HG03457 (cell line): ENCODE measurements at regions not wholly inside any gene's neighbourhood (a gene's known extent, or its start where the extent isn't known, plus 50 kb on each side); places are given as distances from the start of the nearest gene placed in this dataset.

ENCODE experiments used
- ATAC-seq: cut with Tn5 transposase; IDR thresholded peaks from one replicate; pipeline ENCODE4 v1.9.1; 2021; ENCODE audit warnings: moderate number of reproducible peaks; ENCODE audit not compliant: unreplicated experiment

- ATAC-seq, result no peak
These were observed 105.0 kb upstream of the ALDH1B1 start for GRCh38 chr9:38287420-38287985.

DNA sequence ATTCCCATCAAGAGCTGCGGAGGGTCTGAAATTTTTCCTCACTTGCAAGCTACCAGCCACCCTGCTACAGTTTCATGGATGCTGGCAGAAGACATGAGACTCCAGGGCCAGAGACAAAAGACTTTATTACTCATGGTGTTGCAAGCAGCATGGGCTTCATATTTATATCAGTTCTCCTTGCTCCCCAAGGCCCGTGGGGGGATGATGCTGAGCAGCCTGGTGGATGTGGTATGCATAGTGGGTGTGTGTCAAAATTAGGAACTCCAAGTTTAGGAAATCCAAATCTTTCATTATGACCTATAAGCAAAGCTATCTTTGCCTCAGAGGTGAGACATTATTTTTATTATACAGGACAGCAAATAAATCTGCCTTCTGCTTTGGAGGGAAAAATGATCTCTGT lies 105.7 kb upstream of the ALDH1B1 start:
- ATAC-seq, result no peak

GRCh38 chr9:38286357-38286756 lies 106.1 kb upstream of the ALDH1B1 start:
- ATAC-seq, result no peak

GRCh38 chr9:38285236-38285635 lies 107.3 kb upstream of the ALDH1B1 start:
- ATAC-seq, result no peak

GRCh38 chr9:38284588-38285051 lies 107.9 kb upstream of the ALDH1B1 start:
- no peak for ATAC-seq

- ATAC-seq, result no peak
These were observed 108.4 kb upstream of the ALDH1B1 start for GRCh38 chr9:38284039-38284575.

DNA sequence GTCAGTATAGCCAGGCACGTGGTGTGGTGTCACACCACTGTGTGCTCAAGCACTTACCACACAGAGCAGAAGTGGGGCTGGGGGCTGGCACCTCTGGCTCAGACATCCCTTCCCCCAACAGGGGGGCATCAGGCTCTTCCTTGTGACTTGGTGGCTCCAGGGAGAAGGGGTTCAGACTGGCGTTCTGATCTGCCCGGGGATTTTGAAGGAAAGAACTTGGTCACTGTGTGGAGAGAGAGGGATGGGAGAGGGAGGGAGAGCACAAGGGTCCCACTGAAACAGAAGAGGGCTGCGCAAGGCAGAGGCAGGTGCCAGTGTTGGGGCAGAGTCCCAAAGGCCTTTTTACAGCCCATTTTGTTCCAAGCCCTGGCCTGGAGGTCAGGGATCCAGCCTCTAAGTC lies 109.7 kb upstream of the ALDH1B1 start:
- no peak for ATAC-seq

DNA sequence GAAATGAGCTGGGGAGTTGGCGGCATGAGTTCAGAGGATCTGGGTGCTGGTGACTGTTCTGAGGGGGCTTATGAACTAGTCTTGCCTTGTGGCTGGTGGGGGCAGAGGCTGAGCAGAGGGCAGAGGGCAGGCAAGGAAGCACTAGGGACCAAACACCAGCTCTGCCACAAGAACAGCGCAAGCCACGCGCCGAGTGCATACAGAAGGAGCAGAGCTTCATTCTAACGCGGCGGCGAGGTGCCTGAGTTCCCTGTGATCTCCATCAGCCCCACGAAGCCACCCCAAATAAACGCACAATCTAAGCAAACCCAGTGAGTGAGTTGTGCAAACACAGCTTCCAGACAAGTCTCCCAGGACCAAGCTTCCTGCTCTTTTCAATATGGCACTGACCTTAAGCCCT lies 110.6 kb upstream of the ALDH1B1 start:
- ATAC-seq, result no peak

GRCh38 chr9:38281196-38281595 lies 111.3 kb upstream of the ALDH1B1 start:
- no peak for ATAC-seq

- no peak for ATAC-seq
These were observed 112.2 kb upstream of the ALDH1B1 start for GRCh38 chr9:38280251-38280800.

- ATAC-seq, result no peak
These were observed 113.4 kb upstream of the ALDH1B1 start for GRCh38 chr9:38278931-38279679.

GRCh38 chr9:38278457-38278856 lies 114.0 kb upstream of the ALDH1B1 start:
- ATAC-seq, result no peak

DNA sequence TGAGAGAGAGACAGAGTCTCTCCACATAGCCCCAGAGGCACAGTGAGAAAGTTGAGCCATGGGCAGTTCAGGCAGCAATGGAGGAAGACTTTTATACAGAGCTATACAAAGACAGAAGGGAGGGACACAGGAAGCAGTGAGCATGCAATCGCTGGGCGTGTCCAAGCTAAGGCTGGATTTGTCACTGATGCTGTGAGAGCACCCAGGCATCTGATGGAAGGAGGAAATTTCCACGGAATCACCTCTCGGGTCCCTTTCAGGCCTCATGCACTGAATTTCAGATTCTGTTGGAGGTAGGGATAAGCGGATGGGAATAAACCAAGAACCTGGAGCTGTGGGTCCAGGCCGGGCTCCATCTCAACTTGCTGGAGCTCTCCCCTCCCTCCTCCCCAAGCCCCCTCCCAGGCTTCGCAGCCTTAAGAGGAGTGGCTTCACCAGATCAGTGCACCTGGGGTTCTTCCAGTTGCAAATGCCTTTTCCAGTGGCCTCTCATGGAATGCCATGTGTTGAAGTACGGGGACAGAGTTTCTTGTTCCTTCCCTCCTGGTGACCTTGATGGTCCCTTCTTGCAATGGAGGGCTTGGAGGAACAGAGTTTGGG lies 114.8 kb upstream of the ALDH1B1 start:
- no peak for ATAC-seq

DNA sequence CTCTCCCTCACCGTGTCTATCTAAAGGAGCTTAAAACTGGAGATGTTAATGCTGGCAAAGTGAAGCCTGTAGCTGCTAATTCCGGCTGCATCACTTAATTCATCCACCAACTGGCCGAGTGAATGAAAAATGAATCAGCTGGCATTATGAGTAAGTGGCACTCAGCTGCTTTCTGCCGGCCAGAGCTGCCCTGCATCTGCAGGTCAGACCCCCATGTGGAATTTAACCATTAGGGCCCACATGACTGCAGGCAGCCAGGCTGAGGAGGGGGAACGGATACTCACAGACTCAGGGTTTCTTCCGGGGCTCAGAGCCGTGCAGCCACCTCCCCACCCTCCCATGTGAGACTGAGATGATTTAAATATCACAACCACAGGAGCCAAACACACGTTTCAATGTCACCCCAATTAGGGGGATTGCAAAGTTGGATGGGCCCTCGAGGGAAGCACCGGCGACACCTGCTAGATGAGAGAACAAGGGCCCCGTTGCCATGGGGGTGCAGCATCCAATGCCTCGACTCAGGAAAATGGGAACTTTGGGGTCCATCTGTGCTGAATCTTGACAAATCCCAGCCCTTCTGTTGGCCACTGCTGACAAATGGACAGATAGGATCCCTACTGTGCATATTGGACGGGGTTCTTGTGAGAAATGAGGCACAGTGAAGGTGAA lies 115.6 kb upstream of the ALDH1B1 start:
- no peak for ATAC-seq

DNA sequence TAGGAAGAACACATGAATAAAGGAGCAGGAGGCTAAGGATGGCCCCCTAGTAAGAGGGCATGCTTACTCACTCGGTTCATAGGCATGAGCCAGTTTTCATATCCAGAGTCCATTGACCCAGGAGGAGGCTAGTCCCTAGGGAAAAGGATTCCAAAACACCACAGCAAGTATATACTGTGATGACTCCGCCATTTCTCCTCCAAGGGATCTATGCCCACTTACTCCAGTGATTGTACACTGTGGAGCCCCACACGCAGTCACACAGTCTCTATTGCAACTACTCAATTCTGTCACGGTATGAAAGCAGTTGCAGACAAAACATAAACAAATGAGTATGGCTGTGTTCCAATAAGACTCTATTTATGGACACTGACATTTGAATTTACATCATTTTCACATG lies 117.7 kb upstream of the ALDH1B1 start:
- no peak for ATAC-seq

DNA sequence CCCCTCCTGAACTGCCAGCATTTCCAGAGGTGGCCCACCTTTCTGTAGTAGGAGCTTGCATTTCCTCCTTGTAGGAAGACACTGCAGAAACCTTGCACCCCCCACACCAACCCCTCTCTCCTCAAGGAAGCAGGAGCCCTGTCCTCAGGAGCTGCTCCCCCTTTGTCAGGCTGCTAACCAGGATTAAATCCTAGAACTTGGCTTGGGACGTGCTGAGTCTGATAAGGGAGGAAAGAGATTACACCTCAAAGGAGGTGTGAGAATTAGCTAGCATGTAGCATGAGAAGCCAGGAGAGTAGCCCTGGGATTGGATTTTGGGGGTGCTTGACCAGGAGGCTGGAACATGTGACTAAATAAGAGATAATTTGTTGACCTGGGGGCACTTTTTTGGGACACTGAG lies 119.8 kb upstream of the ALDH1B1 start:
- ATAC-seq, result no peak

- no peak for ATAC-seq
These were observed 120.7 kb upstream of the ALDH1B1 start for GRCh38 chr9:38271666-38272241.

DNA sequence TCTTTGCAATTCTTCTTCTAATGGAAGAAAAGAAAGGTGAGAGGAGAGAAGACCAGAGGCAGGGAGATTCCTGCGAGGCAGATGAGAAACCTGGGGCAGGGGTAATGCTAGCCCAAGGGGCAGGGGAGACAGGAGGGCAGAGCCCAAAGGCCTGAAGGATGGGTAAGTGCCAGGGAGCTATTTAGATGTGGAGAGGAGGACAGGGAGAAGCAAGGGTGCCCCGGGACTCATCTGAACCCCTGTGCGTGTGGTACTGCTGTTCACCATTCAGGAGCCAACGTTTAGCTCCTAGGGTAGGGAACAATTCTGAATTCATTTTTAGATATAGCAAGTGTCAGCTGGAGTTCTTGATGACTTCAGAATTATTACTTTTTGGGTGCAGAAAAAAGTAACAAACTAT lies 122.7 kb upstream of the ALDH1B1 start:
- no peak for ATAC-seq

DNA sequence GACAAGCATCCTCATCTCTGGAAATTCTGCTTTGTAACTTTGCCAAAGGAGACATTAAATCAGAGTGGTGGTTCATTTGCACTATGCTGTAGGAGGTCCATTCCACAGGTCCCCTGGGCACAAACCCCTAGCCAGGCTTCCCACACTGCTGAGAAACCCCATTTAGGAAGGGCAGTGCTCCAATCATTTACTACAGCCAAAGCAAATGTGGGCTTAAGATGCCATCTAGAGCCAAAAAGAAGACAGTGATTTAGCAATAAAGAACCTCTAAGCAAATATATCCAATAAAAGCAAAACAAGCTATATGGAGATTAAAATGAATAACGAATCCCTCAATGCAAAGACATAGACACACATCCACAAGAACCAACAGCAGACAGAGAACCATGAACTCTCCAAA lies 129.0 kb upstream of the ALDH1B1 start:
- ATAC-seq, result no peak

DNA sequence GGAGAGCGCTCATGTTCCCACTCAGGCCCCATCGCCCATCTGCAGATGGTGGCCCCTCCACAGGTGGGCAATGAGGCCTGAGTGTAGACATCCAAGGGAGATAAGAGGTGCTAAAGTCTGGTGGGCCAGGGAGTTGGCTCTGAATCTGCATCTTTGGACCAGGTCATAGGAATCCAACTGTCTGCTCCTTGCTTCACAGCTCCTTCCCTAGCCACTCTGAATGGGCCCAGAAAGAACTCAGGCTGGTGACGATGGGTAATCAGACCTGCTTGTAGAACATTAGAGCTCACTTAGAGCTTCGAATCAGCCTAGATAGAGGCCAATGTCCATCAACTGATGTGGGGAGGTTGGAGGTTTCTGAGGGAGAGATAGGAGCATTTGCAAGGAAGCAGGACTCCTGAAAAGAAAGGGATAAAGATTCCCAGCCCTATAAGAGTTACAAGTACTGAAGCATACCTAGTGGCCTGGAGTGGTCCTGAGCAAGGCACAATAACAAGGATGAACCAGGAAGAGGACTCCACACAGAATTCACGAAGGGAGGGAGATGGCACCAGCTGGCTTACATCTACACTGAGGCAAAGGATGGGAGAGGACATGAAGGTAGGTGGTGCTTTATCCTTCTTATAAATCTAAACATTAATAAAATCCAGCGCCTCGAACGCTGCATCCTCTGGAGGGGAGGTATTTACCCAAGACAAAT lies 132.8 kb upstream of the ALDH1B1 start:
- ATAC-seq, result no peak
